Mesenchymal stem cell (in vitro differentiated cells and primary cell): ENCODE measurements at regions not wholly inside any gene's neighbourhood (a gene's known extent, or its start where the extent isn't known, plus 50 kb on each side); places are given as distances from the start of the nearest gene placed in this dataset.

Experiments
- DNase-seq: peaks from one replicate; pipeline ENCODE4 v3.0.0-alpha.2; 2013
- H2AFZ ChIP-seq: one replicate; pipeline ENCODE4 v1.6.1; 2013; ENCODE audit warnings: low read depth, mild to moderate bottlenecking, control low read depth, inconsistent platforms, low read length, moderate library complexity
- H2AK5ac ChIP-seq: 2 replicates; pipeline ENCODE4 v1.6.1; 2013; ENCODE audit warnings: low read length, moderate library complexity, mild to moderate bottlenecking, inconsistent platforms; ENCODE audit not compliant: severe bottlenecking
- H2BK120ac ChIP-seq: one replicate; pipeline ENCODE4 v1.6.1; 2013; ENCODE audit warnings: low read depth, mild to moderate bottlenecking, inconsistent platforms, low read length, moderate library complexity
- H2BK12ac ChIP-seq, 2 experiments: one replicate each; pipeline ENCODE4 v1.6.1; 2013; ENCODE audit warnings: inconsistent platforms in 2 of 2, low read length in 2 of 2, mild to moderate bottlenecking in 2 of 2, moderate library complexity in 2 of 2, control low read depth in 1 of 2
- H2BK15ac ChIP-seq: one replicate; pipeline ENCODE4 v1.6.1; 2013; ENCODE audit warnings: mild to moderate bottlenecking, low read depth, inconsistent platforms; ENCODE audit not compliant: poor library complexity, severe bottlenecking
- H2BK5ac ChIP-seq: 2 replicates; pipeline ENCODE4 v1.6.1; 2013; ENCODE audit warnings: low read depth, mild to moderate bottlenecking, low read length, control low read depth, inconsistent platforms; ENCODE audit not compliant: poor library complexity, severe bottlenecking
- H3K14ac ChIP-seq, 2 experiments: one replicate each; pipeline ENCODE4 v1.6.1; 2013; ENCODE audit warnings: inconsistent platforms in 2 of 2, low read length in 2 of 2, control low read depth in 1 of 2, mild to moderate bottlenecking in 1 of 2, moderate library complexity in 1 of 2
- H3K18ac ChIP-seq, 2 experiments: one replicate each; pipeline ENCODE4 v1.6.1; 2013; ENCODE audit warnings: inconsistent platforms in 2 of 2, low read length in 2 of 2, control low read depth in 1 of 2, low read depth in 1 of 2, mild to moderate bottlenecking in 1 of 2
- H3K23ac ChIP-seq, 2 experiments: one replicate each; pipeline ENCODE4 v1.6.1; 2013; ENCODE audit warnings: inconsistent platforms in 2 of 2, low read length in 2 of 2, mild to moderate bottlenecking in 2 of 2, moderate library complexity in 2 of 2, control low read depth in 1 of 2
- H3K27ac ChIP-seq: 2 replicates; pipeline ENCODE4 v1.5.1; 2013; ENCODE audit warnings: mild to moderate bottlenecking, moderate library complexity, low read length, control low read depth, inconsistent platforms; ENCODE audit not compliant: poor library complexity, severe bottlenecking
- H3K27me3 ChIP-seq, 2 experiments: 2 replicates each; pipeline versions ENCODE4 v1.6.1 to v1.7.0; 2013; ENCODE audit warnings: low read length in 2 of 2, mild to moderate bottlenecking in 2 of 2, moderate library complexity in 2 of 2, control low read depth in 1 of 2, inconsistent platforms in 1 of 2; ENCODE audit not compliant: control insufficient read depth in 1 of 2, insufficient read depth in 1 of 2
- H3K36me3 ChIP-seq, 2 experiments: 2 replicates each; pipeline versions ENCODE4 v1.6.1 to v1.7.0; 2013; ENCODE audit warnings: low read length in 2 of 2, control low read depth in 1 of 2, inconsistent platforms in 1 of 2, low read depth in 1 of 2, mild to moderate bottlenecking in 1 of 2; ENCODE audit not compliant: insufficient read depth in 2 of 2, control insufficient read depth in 1 of 2
- H3K4ac ChIP-seq, 2 experiments: one replicate each; pipeline ENCODE4 v1.6.1; 2013; ENCODE audit warnings: inconsistent platforms in 2 of 2, low read length in 2 of 2, mild to moderate bottlenecking in 2 of 2, moderate library complexity in 2 of 2, control low read depth in 1 of 2, low read depth in 1 of 2
- H3K4me1 ChIP-seq: 2 replicates; pipeline ENCODE4 v1.6.1; 2013; ENCODE audit warnings: low read depth, low read length, control low read depth; ENCODE audit not compliant: control insufficient read depth, insufficient read depth
- H3K4me2 ChIP-seq: 2 replicates; pipeline ENCODE4 v1.6.1; 2013; ENCODE audit warnings: low read length, mild to moderate bottlenecking, inconsistent platforms; ENCODE audit not compliant: poor library complexity, severe bottlenecking
- H3K4me3 ChIP-seq, 2 experiments: 2 replicates each; pipeline versions ENCODE4 v1.5.1 to v1.7.0; 2013; ENCODE audit warnings: low read length in 2 of 2, mild to moderate bottlenecking in 2 of 2, control low read depth in 1 of 2, low read depth in 1 of 2; ENCODE audit not compliant: insufficient read depth in 1 of 2
- H3K79me1 ChIP-seq: replicated peaks from 2 replicates; pipeline ENCODE4 v1.6.1; 2013; ENCODE audit warnings: mild to moderate bottlenecking, control low read depth, low read length, inconsistent platforms; ENCODE audit not compliant: poor library complexity, severe bottlenecking
- H3K9ac ChIP-seq: 2 replicates; pipeline ENCODE4 v1.7.0; 2013; ENCODE audit warnings: mild to moderate bottlenecking, low read length, moderate library complexity
- H3K9me3 ChIP-seq: 2 replicates; pipeline ENCODE4 v1.7.0; 2013; ENCODE audit warnings: mild to moderate bottlenecking, low read length; ENCODE audit not compliant: control insufficient read depth
- H4K8ac ChIP-seq: one replicate; pipeline ENCODE4 v1.6.1; 2013; ENCODE audit warnings: inconsistent platforms, mild to moderate bottlenecking, low read length, moderate library complexity
- H4K91ac ChIP-seq: one replicate; pipeline ENCODE4 v1.6.1; 2013; ENCODE audit warnings: mild to moderate bottlenecking, low read length, inconsistent platforms
- WGBS: methylation state at CpG from one replicate; pipeline ENCODE4 v1.1.7; 2013; ENCODE audit warnings: mixed read lengths; 5-methylcytosine and 5-hydroxymethylcytosine counted together

GRCh38 chr6:92559003-92559402 is 860.4 kb downstream of the EPHA7 start:
- Histone ChIP-seq H3K27ac (no peak overlapping the region), H3K36me3 (no peaks in the 10 kb centered on the region), H3K4me2 (no peak overlapping the region), H2BK15ac (no peak overlapping the region), H2BK120ac (no peak overlapping the region), H3K79me1 (no peaks in the 10 kb centered on the region), H3K9me3 (no peaks in the 10 kb centered on the region), H3K4me1 (no peaks in the 10 kb centered on the region), H3K14ac (no peak overlapping the region), H3K9ac (no peak overlapping the region), H2AK5ac (no peak overlapping the region), H3K4me3 (no peak overlapping the region), H4K91ac (no peak overlapping the region), H3K27me3 (no peaks in the 10 kb centered on the region), H2AFZ (no peak overlapping the region), H3K4ac (no peak overlapping the region), H2BK12ac (no peak overlapping the region), H3K18ac (no peak overlapping the region), H4K8ac (no peak overlapping the region), H3K23ac (no peak overlapping the region), H2BK5ac (no peak overlapping the region)
- WGBS, result 100% methylated on average over 1 of the region's 2 CpGs
- peak; percentile 51 for DNase-seq

GRCh38 chr6:92550501-92550900 is 868.9 kb downstream of the EPHA7 start:
- H3K27me3 ChIP-seq, result no peaks in the 10 kb centered on the region
- H3K4me1 ChIP-seq, result no peaks in the 10 kb centered on the region
- no peak overlapping the region for H3K4ac ChIP-seq
- H3K79me1 ChIP-seq, result no peaks in the 10 kb centered on the region
- H3K18ac ChIP-seq, result no peak overlapping the region
- H3K36me3 ChIP-seq, result no peaks in the 10 kb centered on the region
- no peak overlapping the region for H3K27ac ChIP-seq
- H2AFZ ChIP-seq, result no peak overlapping the region
- H2BK15ac ChIP-seq, result no peak overlapping the region
- H3K14ac ChIP-seq, result no peak overlapping the region
- H3K4me3 ChIP-seq, result no peak overlapping the region
- H3K9ac ChIP-seq, result no peak overlapping the region
- H2BK12ac ChIP-seq, result no peak overlapping the region
- no peak overlapping the region for H4K8ac ChIP-seq
- no peak overlapping the region for H3K4me2 ChIP-seq
- H3K9me3 ChIP-seq, result no peaks in the 10 kb centered on the region
- no peak overlapping the region for H2BK120ac ChIP-seq
- WGBS, result no CpG with 5 or more reads among the region's 1 CpG
- no peak overlapping the region for H2BK5ac ChIP-seq
- no peak overlapping the region for H4K91ac ChIP-seq
- no peak for DNase-seq
- H2AK5ac ChIP-seq, result no peak overlapping the region
- no peak overlapping the region for H3K23ac ChIP-seq

- Histone ChIP-seq H3K9ac (no peak overlapping the region), H2BK5ac (no peak overlapping the region), H2BK12ac (no peak overlapping the region), H2BK15ac (no peak overlapping the region), H3K36me3 (no peaks in the 10 kb centered on the region), H3K4me2 (no peak overlapping the region), H4K8ac (no peak overlapping the region), H3K18ac (no peak overlapping the region), H2BK120ac (no peak overlapping the region), H3K79me1 (no peaks in the 10 kb centered on the region), H3K27me3 (no peaks in the 10 kb centered on the region), H3K4ac (no peak overlapping the region), H4K91ac (no peak overlapping the region), H3K4me1 (no peaks in the 10 kb centered on the region), H3K23ac (no peak overlapping the region), H3K9me3 (no peaks in the 10 kb centered on the region), H3K14ac (no peak overlapping the region), H3K4me3 (no peak overlapping the region), H2AK5ac (no peak overlapping the region), H2AFZ (no peak overlapping the region), H3K27ac (no peak overlapping the region)
- WGBS, result no CpG with 5 or more reads among the region's 1 CpG
- no peak for DNase-seq
These were observed 873.5 kb downstream of the EPHA7 start for GRCh38 chr6:92545861-92546260.

GRCh38 chr6:92541448-92542060 is 877.8 kb downstream of the EPHA7 start:
- Histone ChIP-seq H3K79me1 (no peaks in the 10 kb centered on the region), H2AK5ac (no peak overlapping the region), H3K27ac (no peak overlapping the region), H2BK120ac (no peak overlapping the region), H3K9me3 (no peaks in the 10 kb centered on the region), H2BK12ac (no peak overlapping the region), H3K27me3 (no peaks in the 10 kb centered on the region), H4K91ac (no peak overlapping the region), H2BK5ac (no peak overlapping the region), H3K14ac (no peak overlapping the region), H3K4me3 (no peak overlapping the region), H3K36me3 (no peaks in the 10 kb centered on the region), H3K23ac (no peak overlapping the region), H3K4me1 (no peaks in the 10 kb centered on the region), H3K4me2 (no peak overlapping the region), H3K9ac (no peak overlapping the region), H3K4ac (no peak overlapping the region), H2AFZ (no peak overlapping the region), H4K8ac (no peak overlapping the region), H3K18ac (no peak overlapping the region), H2BK15ac (no peak overlapping the region)
- DNase-seq, result peak; percentile 25
- 80% methylated on average over 1 of the region's 1 CpG for WGBS
